ENCODE measurements at regions not wholly inside any gene's neighbourhood (a gene's known extent, or its start where the extent isn't known, plus 50 kb on each side); places are given as distances from the start of the nearest gene placed in this dataset.

GRCh38 chr7:21154614-21155013 lies 273.3 kb upstream of the SP4 start:
- TF ChIP-seq CTCF (IDR thresholded peaks at IDR 0.05) (no peak), POLR2A (IDR thresholded peaks at IDR 0.05) (no peak)
